Breast epithelium (tissue), 4 donors: ENCODE measurements at regions not wholly inside any gene's neighbourhood (a gene's known extent, or its start where the extent isn't known, plus 50 kb on each side); places are given as distances from the start of the nearest gene placed in this dataset.

Experiments used
- DNase-seq, 2 donors: peaks; one replicate each; pipeline ENCODE4 v3.0.0-alpha.2; 2019; ENCODE audit warnings: low spot score in 2 of 2
- H3K27ac ChIP-seq, 2 donors: fragments of 200-600 bp; sonication (generic) in 1 of 2; one replicate each; pipeline ENCODE4 v1.5.1; 2016 to 2019; ENCODE audit warnings: mild to moderate bottlenecking in 1 of 2
- H3K27me3 ChIP-seq, 2 donors: fragments of 200-600 bp; sonication (generic) in 1 of 2; one replicate each; pipeline versions ENCODE4 v1.5.1 to v1.6.0; 2017 to 2019; ENCODE audit warnings: control low read depth in 1 of 2, mild to moderate bottlenecking in 1 of 2
- H3K36me3 ChIP-seq: fragments of 200-600 bp; one replicate; pipeline ENCODE4 v1.5.1; 2019
- H3K4me1 ChIP-seq, 2 donors: fragments of 200-600 bp; sonication (generic); one replicate each; pipeline ENCODE4 v1.5.1; 2016 to 2019; ENCODE audit warnings: control low read depth in 1 of 2
- H3K4me3 ChIP-seq, 3 donors: fragments of 200-600 bp; sonication (generic); 1 replicate in 2 of 3; 2 replicates in 1 of 3; pipeline ENCODE4 v1.5.1; 2016 to 2019; ENCODE audit warnings: mild to moderate bottlenecking in 3 of 3, moderate library complexity in 2 of 3
- H3K9me3 ChIP-seq, 2 donors: fragments of 200-600 bp; sonication (generic) in 1 of 2; one replicate each; pipeline ENCODE4 v1.5.1; 2016 to 2019; ENCODE audit warnings: control low read depth in 1 of 2
- CTCF ChIP-seq, 3 donors: fragments of 450-650 bp; IDR thresholded peaks; one replicate each; pipeline ENCODE4 v1.5.1; 2016 to 2017; ENCODE audit warnings: antibody characterized with exemption in 3 of 3, mild to moderate bottlenecking in 3 of 3, moderate library complexity in 3 of 3
- POLR2A ChIP-seq: fragments of 450-650 bp; IDR thresholded peaks from one replicate; pipeline ENCODE4 v1.6.1; 2016; ENCODE audit warnings: antibody characterized with exemption, mild to moderate bottlenecking, moderate library complexity
- POLR2AphosphoS5 ChIP-seq, 3 donors: sonication (generic); formaldehyde crosslinking; IDR thresholded peaks; one replicate each; pipeline ENCODE4 v1.6.1; 2017; ENCODE audit warnings: antibody characterized with exemption in 3 of 3
- intact Hi-C: fragments of 100-400 bp; cut with DNase I; formaldehyde crosslinking; loops from one replicate; pipeline ENCODE4 v1.15.1; 2023; ENCODE audit warnings: low total_unique reads

- Histone ChIP-seq H3K27ac (no peak overlapping the region), H3K9me3 (peaks cover 0 to 12% of the 10 kb centered on the region in 2 donors), H3K4me1 (no peaks in the 10 kb centered on the region), H3K36me3 (no peaks in the 10 kb centered on the region), H3K4me3 (no peak overlapping the region), H3K27me3 (no peaks in the 10 kb centered on the region)
- no peak for TF ChIP-seq POLR2AphosphoS5 (IDR thresholded peaks at IDR 0.05)
- no peak for TF ChIP-seq POLR2A
- DNase-seq, result no peak
- intact Hi-C loops, result no loop called here
Measured at GRCh38 chr6:169034516-169035167, 219.0 kb downstream of the THBS2 start.

- Histone ChIP-seq H3K27ac (no peak overlapping the region), H3K27me3 (no peaks in the 10 kb centered on the region), H3K4me3 (no peak overlapping the region), H3K4me1 (no peaks in the 10 kb centered on the region), H3K9me3 (no peaks in the 10 kb centered on the region), H3K36me3 (no peaks in the 10 kb centered on the region)
- intact Hi-C loops, result loop anchor here (2.0 kb wide), 1 partner anchor 45 kb away; no protein-coding TSS in a partner anchor
- TF ChIP-seq POLR2A (no peak), CTCF (IDR thresholded peaks at IDR 0.05) (no peak), POLR2AphosphoS5 (IDR thresholded peaks at IDR 0.05) (no peak)
- no peak for DNase-seq
Measured at GRCh38 chr6:169029861-169030260, 223.8 kb downstream of the THBS2 start.

- intact Hi-C loops, result no loop called here
Measured at GRCh38 chr6:169028343-169028742, 225.3 kb downstream of the THBS2 start.

GRCh38 chr6:169026175-169026574 lies 227.5 kb downstream of the THBS2 start:
- H3K27me3 ChIP-seq, result no peaks in the 10 kb centered on the region
- H3K4me3 ChIP-seq, result peak overlapping the region in 1 of 3 donors; percentile 6
- intact Hi-C loops, result no loop called here
- peak overlapping the region; percentile 51 to 59 for H3K27ac ChIP-seq
- no peak for TF ChIP-seq POLR2A
- H3K36me3 ChIP-seq, result no peaks in the 10 kb centered on the region
- H3K9me3 ChIP-seq, result no peaks in the 10 kb centered on the region
- no peaks in the 10 kb centered on the region for H3K4me1 ChIP-seq
- DNase-seq, result no peak

More at GRCh38 chr6:169028343-169028742, 225.3 kb downstream of the THBS2 start:
- Histone ChIP-seq H3K4me3 (no peak overlapping the region), H3K9me3 (no peaks in the 10 kb centered on the region), H3K36me3 (no peaks in the 10 kb centered on the region), H3K4me1 (no peaks in the 10 kb centered on the region), H3K27ac (no peak overlapping the region), H3K27me3 (no peaks in the 10 kb centered on the region)
- TF ChIP-seq POLR2A (no peak), CTCF (IDR thresholded peaks at IDR 0.05) (no peak), POLR2AphosphoS5 (IDR thresholded peaks at IDR 0.05) (no peak)
- DNase-seq, result no peak

GRCh38 chr6:169024047-169024660 lies 229.5 kb downstream of the THBS2 start:
- H3K27ac ChIP-seq, result peak overlapping the region in 1 of 2 donors; percentile 3
- no peaks in the 10 kb centered on the region for H3K27me3 ChIP-seq
- no peaks in the 10 kb centered on the region for H3K36me3 ChIP-seq
- no peaks in the 10 kb centered on the region for H3K9me3 ChIP-seq
- no peak for DNase-seq
- H3K4me1 ChIP-seq, result no peaks in the 10 kb centered on the region
- intact Hi-C loops, result no loop called here
- TF ChIP-seq POLR2AphosphoS5 (IDR thresholded peaks at IDR 0.05) (no peak), CTCF (IDR thresholded peaks at IDR 0.05) (no peak), POLR2A (no peak)
- H3K4me3 ChIP-seq, result no peak overlapping the region

GRCh38 chr6:169023161-169023874 lies 230.3 kb downstream of the THBS2 start:
- TF ChIP-seq POLR2A (no peak), CTCF (IDR thresholded peaks at IDR 0.05) (no peak), POLR2AphosphoS5 (IDR thresholded peaks at IDR 0.05) (no peak)
- DNase-seq, result no peak
- no peaks in the 10 kb centered on the region for H3K27me3 ChIP-seq
- H3K4me1 ChIP-seq, result no peaks in the 10 kb centered on the region
- H3K36me3 ChIP-seq, result no peaks in the 10 kb centered on the region
- intact Hi-C loops, result no loop called here
- H3K4me3 ChIP-seq, result no peak overlapping the region
- H3K9me3 ChIP-seq, result no peaks in the 10 kb centered on the region
- H3K27ac ChIP-seq, result peak overlapping the region in 1 of 2 donors; percentile 3
